ENCODE measurements at regions not wholly inside any gene's neighbourhood (a gene's known extent, or its start where the extent isn't known, plus 50 kb on each side); places are given as distances from the start of the nearest gene placed in this dataset.

GRCh38 chr4:31727030-31727429 is 1006.9 kb downstream of the PCDH7 start:
- no peaks in the 10 kb centered on the region for H3K4me1 Mint-ChIP-seq
- no peak for DNase-seq
- H3K27ac ChIP-seq (ENCODE audit: low read depth in 1 of 2, low read length in 2 of 2) = no peak overlapping the region
- H3K4me3 Mint-ChIP-seq = no peak overlapping the region
- H4K20me1 ChIP-seq (ENCODE audit: insufficient read depth, low read length) = no peaks in the 10 kb centered on the region
- no peaks in the 10 kb centered on the region for H3K36me3 ChIP-seq (replicated peaks in 1 of 2; ENCODE audit: control insufficient read depth in 1 of 2, insufficient read depth in 2 of 2, low read length in 2 of 2)
- H3K9me3 ChIP-seq (replicated peaks in 1 of 2; ENCODE audit: control insufficient read depth in 1 of 2, insufficient read depth in 1 of 2, low read length in 2 of 2) = no peaks in the 10 kb centered on the region
- H3K27ac Mint-ChIP-seq = no peak overlapping the region
- H3K36me3 Mint-ChIP-seq = no peaks in the 10 kb centered on the region
- H3K4me3 ChIP-seq (replicated peaks in 1 of 3; ENCODE audit: low read depth in 2 of 3, low read length in 3 of 3) = no peak overlapping the region
- peaks cover 0 to 4% (median 2%) of the 10 kb centered on the region in 7 donors for H3K9me3 Mint-ChIP-seq
- H2AFZ ChIP-seq (ENCODE audit: insufficient read depth, low read depth, low read length, poor library complexity, severe bottlenecking) = no peak overlapping the region
- H3K9ac ChIP-seq (ENCODE audit: insufficient read depth, low read length, poor library complexity, severe bottlenecking) = no peak overlapping the region
- H3K79me2 ChIP-seq (ENCODE audit: insufficient read depth, low read length) = no peaks in the 10 kb centered on the region
- no peaks in the 10 kb centered on the region for H3K4me1 ChIP-seq (ENCODE audit: control insufficient read depth in 1 of 2, insufficient read depth in 2 of 2, low read length in 2 of 2)
- peaks cover 0 to 2% (median 0%) of the 10 kb centered on the region in 3 donors for H3K27me3 Mint-ChIP-seq (ENCODE audit: low read depth in 3 of 3)
- no peaks in the 10 kb centered on the region for H3K27me3 ChIP-seq (ENCODE audit: control insufficient read depth in 2 of 2, insufficient read depth in 2 of 2, low read length in 2 of 2)
- H3K4me2 ChIP-seq (replicated peaks; ENCODE audit: extremely low read depth, low read length, poor library complexity, severe bottlenecking) = no peak overlapping the region
- no peak for TF ChIP-seq CTCF (IDR thresholded peaks at IDR 0.05)
- intact Hi-C loops (cut with micrococcal nuclease) = no loop called here
- no CpG with 5 or more reads among the region's 1 CpG for WGBS (ENCODE audit: insufficient coverage)

DNA sequence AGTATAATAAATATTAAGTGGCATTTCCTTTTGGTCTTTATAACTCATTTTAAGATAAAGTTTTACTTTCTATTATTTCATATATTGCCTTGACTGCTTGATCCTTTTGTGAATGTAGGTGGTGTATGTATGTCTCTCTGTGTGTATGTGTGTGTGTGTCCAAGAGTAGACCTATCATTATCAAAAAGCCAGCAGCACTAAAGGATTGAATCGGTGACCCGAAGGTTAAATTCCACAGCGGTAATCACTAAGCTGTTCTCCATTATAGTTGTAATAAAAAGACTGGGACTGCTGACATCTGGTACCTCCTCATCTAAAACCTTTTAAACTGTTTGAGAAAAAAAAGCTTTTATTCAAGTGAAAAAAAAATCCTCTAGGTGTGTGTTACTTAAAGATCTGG is 1014.8 kb downstream of the PCDH7 start:
- Histone ChIP-seq H3K27me3 (ENCODE audit: control insufficient read depth in 2 of 2, insufficient read depth in 2 of 2, low read length in 2 of 2) (no peaks in the 10 kb centered on the region), H4K20me1 (ENCODE audit: insufficient read depth, low read length) (no peaks in the 10 kb centered on the region), H3K4me1 (ENCODE audit: control insufficient read depth in 1 of 2, insufficient read depth in 2 of 2, low read length in 2 of 2) (peaks cover 10 to 13% of the 10 kb centered on the region in 2 donors), H3K9ac (ENCODE audit: insufficient read depth, low read length, poor library complexity, severe bottlenecking) (no peak overlapping the region), H3K36me3 (replicated peaks in 1 of 2; ENCODE audit: control insufficient read depth in 1 of 2, insufficient read depth in 2 of 2, low read length in 2 of 2) (no peaks in the 10 kb centered on the region), H2AFZ (ENCODE audit: insufficient read depth, low read depth, low read length, poor library complexity, severe bottlenecking) (no peak overlapping the region), H3K4me2 (replicated peaks; ENCODE audit: extremely low read depth, low read length, poor library complexity, severe bottlenecking) (no peak overlapping the region), H3K9me3 (replicated peaks in 1 of 2; ENCODE audit: control insufficient read depth in 1 of 2, insufficient read depth in 1 of 2, low read length in 2 of 2) (peaks cover 0 to 4% of the 10 kb centered on the region in 2 donors), H3K27ac (ENCODE audit: low read depth in 1 of 2, low read length in 2 of 2) (no peak overlapping the region), H3K4me3 (replicated peaks in 1 of 3; ENCODE audit: low read depth in 2 of 3, low read length in 3 of 3) (no peak overlapping the region), H3K79me2 (ENCODE audit: insufficient read depth, low read length) (no peaks in the 10 kb centered on the region)
- intact Hi-C loops (cut with micrococcal nuclease) = no loop called here
- no peak overlapping the region for H3K4me3 Mint-ChIP-seq
- H3K27me3 Mint-ChIP-seq (ENCODE audit: low read depth in 3 of 3) = peaks cover 0 to 2% (median 0%) of the 10 kb centered on the region in 3 donors
- peaks cover 15% of the 10 kb centered on the region for H3K4me1 Mint-ChIP-seq
- DNase-seq = no peak
- no peaks in the 10 kb centered on the region for H3K36me3 Mint-ChIP-seq
- no CpG with 5 or more reads among the region's 3 CpGs for WGBS (ENCODE audit: insufficient coverage)
- H3K9me3 Mint-ChIP-seq = peaks cover 0 to 14% (median 3%) of the 10 kb centered on the region in 7 donors
- no peak overlapping the region for H3K27ac Mint-ChIP-seq
- no peak for TF ChIP-seq CTCF (IDR thresholded peaks at IDR 0.05)
